ENCODE measurements at regions not wholly inside any gene's neighbourhood (a gene's known extent, or its start where the extent isn't known, plus 50 kb on each side); places are given as distances from the start of the nearest gene placed in this dataset.

DNA sequence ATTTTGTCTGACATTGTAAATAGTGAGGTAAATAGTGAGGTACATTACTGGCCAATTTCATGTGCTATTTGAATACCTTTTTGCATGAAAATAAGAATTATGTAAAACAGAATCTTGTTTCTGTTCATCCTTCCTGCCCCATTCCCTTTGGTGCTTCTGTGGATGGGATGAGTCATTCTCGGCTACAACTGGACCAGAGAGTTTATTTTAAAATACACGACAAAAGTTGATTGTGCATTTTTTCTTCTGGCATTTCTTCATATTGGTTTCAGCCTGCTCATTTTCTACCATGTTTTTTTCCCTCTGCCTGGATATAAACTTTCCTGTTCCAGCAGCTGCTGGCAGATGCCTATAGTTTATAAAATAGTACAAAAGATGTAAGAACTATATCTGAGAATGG lies 107.5 kb downstream of the CYSLTR2 start:
- no peak overlapping the region for H3K4me3 ChIP-seq (ENCODE audit: low read depth, low read length)
- TF ChIP-seq, protein P1, sequence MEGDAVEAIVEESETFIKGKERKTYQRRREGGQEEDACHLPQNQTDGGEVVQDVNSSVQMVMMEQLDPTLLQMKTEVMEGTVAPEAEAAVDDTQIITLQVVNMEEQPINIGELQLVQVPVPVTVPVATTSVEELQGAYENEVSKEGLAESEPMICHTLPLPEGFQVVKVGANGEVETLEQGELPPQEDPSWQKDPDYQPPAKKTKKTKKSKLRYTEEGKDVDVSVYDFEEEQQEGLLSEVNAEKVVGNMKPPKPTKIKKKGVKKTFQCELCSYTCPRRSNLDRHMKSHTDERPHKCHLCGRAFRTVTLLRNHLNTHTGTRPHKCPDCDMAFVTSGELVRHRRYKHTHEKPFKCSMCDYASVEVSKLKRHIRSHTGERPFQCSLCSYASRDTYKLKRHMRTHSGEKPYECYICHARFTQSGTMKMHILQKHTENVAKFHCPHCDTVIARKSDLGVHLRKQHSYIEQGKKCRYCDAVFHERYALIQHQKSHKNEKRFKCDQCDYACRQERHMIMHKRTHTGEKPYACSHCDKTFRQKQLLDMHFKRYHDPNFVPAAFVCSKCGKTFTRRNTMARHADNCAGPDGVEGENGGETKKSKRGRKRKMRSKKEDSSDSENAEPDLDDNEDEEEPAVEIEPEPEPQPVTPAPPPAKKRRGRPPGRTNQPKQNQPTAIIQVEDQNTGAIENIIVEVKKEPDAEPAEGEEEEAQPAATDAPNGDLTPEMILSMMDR (IDR thresholded peaks at IDR 0.05; ENCODE audit: borderline replicate concordance, insufficient read depth, low read depth, low read length): no peak

DNA sequence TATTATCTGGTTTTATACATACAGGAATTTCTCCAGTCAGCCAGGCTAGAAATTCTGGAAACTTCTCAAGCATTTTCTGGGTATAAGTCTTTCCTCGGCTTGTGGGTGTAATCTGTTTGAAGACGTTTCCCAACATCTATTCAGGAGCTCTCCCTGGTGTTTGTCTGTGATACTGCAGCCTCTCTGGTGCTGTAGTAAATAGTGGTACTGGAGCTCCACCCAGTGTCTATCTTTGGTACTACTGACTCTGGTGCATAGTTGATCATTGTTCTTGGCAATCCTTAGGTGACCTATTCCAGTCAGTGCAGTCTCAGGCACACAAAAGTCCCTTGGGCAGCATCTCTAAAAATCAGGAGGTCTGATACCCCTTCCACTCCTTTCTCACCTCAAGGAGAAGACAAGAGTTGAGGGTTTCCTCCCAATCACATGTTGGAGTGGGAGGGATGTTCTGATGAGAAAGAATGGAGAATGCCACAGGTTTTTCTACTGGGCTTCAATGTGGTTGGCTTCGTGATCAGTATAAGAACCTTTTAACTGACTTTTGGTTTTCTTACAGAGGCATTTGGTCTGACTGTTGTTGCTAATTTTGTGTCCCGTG lies 115.5 kb downstream of the CYSLTR2 start:
- H3K4me3 ChIP-seq (ENCODE audit: low read depth, low read length): no peak overlapping the region

DNA sequence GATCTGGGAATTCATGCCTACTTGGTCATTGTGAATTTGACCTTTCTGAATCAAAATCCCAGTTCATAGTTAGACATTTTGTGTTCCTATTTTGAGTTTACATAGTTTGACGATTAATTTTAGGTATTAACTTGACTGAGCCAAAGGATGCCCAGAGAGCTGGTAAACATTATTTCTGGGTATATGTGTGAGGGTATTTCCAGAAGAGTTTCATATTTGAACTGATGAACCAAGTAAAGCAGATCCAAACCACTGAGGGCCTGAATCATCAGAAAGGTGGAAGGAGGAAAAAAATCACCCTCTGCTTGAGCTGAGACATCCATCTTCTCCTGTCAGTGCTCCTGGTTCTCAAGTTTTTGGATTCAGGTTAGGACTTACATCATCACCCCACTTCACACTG lies 116.6 kb downstream of the CYSLTR2 start:
- TF ChIP-seq, protein P1 (IDR thresholded peaks at IDR 0.05; ENCODE audit: borderline replicate concordance, insufficient read depth, low read depth, low read length): no peak
- no peak overlapping the region for H3K4me3 ChIP-seq (ENCODE audit: low read depth, low read length)

More for the DNA sequence above, 115.5 kb downstream of the CYSLTR2 start:
- TF ChIP-seq, protein P1 (IDR thresholded peaks at IDR 0.05; ENCODE audit: borderline replicate concordance, insufficient read depth, low read depth, low read length): peak; percentile 92

DNA sequence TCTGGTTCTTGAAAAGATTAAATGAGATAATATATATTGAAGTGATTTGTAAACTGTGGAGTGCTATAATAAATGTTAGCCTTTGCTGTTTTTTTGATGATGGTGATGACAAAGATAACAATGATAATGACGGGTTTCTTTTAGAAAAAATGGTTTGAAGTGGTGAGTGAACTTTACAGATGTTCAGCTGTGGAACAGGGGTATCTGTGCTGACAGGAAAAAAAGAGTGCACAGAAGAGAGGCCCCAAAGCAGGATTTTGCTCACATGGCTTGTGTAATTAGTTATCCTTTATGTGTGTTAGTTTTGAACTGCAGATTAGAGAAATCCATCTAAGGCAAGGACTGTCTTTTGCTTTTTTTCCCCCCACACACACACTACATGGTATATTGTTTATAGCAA lies 119.2 kb downstream of the CYSLTR2 start:
- H3K4me3 ChIP-seq (ENCODE audit: low read depth, low read length): no peak overlapping the region
- TF ChIP-seq, protein P1 (IDR thresholded peaks at IDR 0.05; ENCODE audit: borderline replicate concordance, insufficient read depth, low read depth, low read length): no peak

DNA sequence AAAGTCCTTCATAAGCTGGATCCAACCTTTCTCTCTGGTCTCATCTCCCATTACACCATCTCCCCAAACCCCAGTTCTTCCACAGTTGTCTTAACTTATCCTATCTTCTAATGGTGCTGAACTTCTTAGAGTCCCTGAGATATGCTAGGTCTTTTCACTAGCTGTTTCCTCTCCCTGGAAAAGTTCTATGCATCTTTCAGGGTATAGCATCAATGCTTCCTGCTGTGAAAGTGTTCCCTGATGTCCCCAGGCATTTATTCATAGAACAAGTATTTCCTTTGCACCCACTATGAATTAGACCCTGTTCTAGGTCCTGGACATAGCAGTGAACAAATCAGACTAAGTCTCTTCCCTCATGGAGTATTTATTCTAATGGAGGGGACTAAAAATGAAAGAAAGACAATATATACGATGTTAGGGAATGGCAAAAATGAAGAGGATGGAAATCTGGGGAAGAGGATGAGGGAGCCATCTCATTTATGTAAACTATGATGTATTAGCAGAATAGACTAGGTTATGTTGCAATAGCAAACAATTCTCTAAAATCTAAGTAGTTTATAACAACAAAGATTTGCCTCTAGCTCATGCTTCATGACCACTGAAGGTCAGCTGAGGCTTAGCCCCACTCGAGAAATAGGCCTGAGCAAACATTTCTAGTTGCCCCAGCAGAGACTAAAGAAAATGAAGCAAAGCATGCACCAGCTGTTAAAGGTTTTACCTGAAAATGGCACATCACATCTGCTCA lies 120.0 kb downstream of the CYSLTR2 start:
- TF ChIP-seq, protein P1 (IDR thresholded peaks at IDR 0.05; ENCODE audit: borderline replicate concordance, insufficient read depth, low read depth, low read length): no peak
- H3K4me3 ChIP-seq (ENCODE audit: low read depth, low read length): no peak overlapping the region

DNA sequence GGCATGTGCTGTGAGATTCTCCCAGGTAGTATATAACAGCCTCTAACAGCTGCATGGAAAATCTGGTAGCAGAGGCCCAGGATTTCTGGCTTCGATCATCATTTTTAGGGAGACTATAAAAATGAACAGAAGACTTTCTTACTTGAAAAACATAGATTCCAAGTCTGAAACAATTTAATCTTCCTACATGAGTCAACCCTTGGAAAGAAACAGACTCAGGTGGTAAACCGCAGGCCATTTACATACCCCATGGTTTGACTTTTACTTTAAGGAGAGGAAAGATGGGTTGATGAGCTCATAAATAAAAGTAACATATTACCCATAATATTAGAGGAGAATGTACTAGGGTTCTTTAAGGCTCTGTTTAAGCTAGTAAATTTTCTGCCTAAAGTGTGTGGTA lies 121.6 kb downstream of the CYSLTR2 start:
- no peak overlapping the region for H3K4me3 ChIP-seq (ENCODE audit: low read depth, low read length)
- TF ChIP-seq, protein P1 (IDR thresholded peaks at IDR 0.05; ENCODE audit: borderline replicate concordance, insufficient read depth, low read depth, low read length): no peak

DNA sequence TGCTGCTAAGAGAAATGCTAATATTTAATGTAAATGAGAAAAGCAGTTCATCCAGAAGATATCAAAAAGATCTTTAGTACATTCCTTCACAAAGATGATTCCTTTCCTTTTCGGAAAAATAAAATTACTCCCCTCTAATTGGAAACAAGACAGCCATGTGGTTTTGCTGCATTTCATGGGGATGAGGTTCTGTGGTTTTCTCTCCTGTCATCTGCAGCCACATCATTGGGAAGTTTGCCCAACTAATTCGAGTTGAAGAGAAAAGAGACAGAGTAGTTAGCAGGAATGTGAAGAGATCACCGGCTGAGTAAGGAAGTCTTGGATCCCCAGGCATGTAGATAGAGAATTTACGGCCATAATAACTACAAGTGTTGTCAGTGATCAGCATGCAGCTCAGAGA lies 122.1 kb downstream of the CYSLTR2 start:
- no peak overlapping the region for H3K4me3 ChIP-seq (ENCODE audit: low read depth, low read length)

More for the DNA sequence above, 122.1 kb downstream of the CYSLTR2 start:
- TF ChIP-seq, protein P1 (IDR thresholded peaks at IDR 0.05; ENCODE audit: borderline replicate concordance, insufficient read depth, low read depth, low read length): no peak

Measured in GM12875 (cell line).